ENCODE measurements at regions not wholly inside any gene's neighbourhood (a gene's known extent, or its start where the extent isn't known, plus 50 kb on each side); places are given as distances from the start of the nearest gene placed in this dataset.

DNA sequence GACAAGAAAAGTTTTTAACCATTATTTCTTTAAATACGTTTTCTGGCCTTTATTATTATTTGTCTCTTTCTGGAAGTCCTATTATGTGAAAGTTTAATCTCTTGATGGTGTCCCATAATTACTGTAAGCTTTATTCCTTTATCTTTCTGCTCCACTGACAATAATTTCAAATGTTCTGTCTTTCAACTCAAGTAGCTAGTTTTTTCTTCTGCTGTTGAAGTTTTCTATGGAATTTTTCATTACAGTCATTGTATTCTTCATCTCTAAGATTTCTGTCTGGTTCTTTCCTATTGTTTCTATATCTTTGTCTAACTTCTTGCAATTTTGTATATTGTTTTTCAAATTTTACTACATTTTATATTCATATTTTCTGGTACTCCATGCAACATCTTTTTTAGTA is 173.6 kb upstream of the MGAT4C start:
- TF ChIP-seq, protein P1, sequence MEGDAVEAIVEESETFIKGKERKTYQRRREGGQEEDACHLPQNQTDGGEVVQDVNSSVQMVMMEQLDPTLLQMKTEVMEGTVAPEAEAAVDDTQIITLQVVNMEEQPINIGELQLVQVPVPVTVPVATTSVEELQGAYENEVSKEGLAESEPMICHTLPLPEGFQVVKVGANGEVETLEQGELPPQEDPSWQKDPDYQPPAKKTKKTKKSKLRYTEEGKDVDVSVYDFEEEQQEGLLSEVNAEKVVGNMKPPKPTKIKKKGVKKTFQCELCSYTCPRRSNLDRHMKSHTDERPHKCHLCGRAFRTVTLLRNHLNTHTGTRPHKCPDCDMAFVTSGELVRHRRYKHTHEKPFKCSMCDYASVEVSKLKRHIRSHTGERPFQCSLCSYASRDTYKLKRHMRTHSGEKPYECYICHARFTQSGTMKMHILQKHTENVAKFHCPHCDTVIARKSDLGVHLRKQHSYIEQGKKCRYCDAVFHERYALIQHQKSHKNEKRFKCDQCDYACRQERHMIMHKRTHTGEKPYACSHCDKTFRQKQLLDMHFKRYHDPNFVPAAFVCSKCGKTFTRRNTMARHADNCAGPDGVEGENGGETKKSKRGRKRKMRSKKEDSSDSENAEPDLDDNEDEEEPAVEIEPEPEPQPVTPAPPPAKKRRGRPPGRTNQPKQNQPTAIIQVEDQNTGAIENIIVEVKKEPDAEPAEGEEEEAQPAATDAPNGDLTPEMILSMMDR (IDR thresholded peaks at IDR 0.05) = no peak
- no peak for TF ChIP-seq POLR2A (IDR thresholded peaks at IDR 0.05)

All from prostate gland (tissue), 2 donors.